ENCODE measurements at regions not wholly inside any gene's neighbourhood (a gene's known extent, or its start where the extent isn't known, plus 50 kb on each side); places are given as distances from the start of the nearest gene placed in this dataset.

- Histone ChIP-seq H3K27me3 (ENCODE audit: control insufficient read depth, insufficient read depth, low read length) (no peaks in the 10 kb centered on the region), H3K4me3 (ENCODE audit: low read depth, low read length) (no peak overlapping the region), H3K36me3 (ENCODE audit: control insufficient read depth, insufficient read depth, low read length) (no peaks in the 10 kb centered on the region)
- DNase-seq (ENCODE audit: low read depth): no peak
- TF ChIP-seq CTCF (IDR thresholded peaks at IDR 0.05; ENCODE audit: insufficient read depth, low read length, poor library complexity, severe bottlenecking): no peak
These were observed 256.9 kb upstream of the FAT3 start for GRCh38 chr11:91967691-91968045.

- Histone ChIP-seq H3K27me3 (ENCODE audit: control insufficient read depth, insufficient read depth, low read length) (no peaks in the 10 kb centered on the region), H3K36me3 (ENCODE audit: control insufficient read depth, insufficient read depth, low read length) (no peaks in the 10 kb centered on the region), H3K4me3 (ENCODE audit: low read depth, low read length) (no peak overlapping the region)
- TF ChIP-seq CTCF (IDR thresholded peaks at IDR 0.05; ENCODE audit: insufficient read depth, low read length, poor library complexity, severe bottlenecking): no peak
- DNase-seq (ENCODE audit: low read depth): no peak
These were observed 257.5 kb upstream of the FAT3 start for GRCh38 chr11:91967026-91967690.

- no peak for TF ChIP-seq CTCF (IDR thresholded peaks at IDR 0.05; ENCODE audit: insufficient read depth, low read length, poor library complexity, severe bottlenecking)
- no peaks in the 10 kb centered on the region for H3K36me3 ChIP-seq (ENCODE audit: control insufficient read depth, insufficient read depth, low read length)
- H3K4me3 ChIP-seq (ENCODE audit: low read depth, low read length): no peak overlapping the region
- H3K27me3 ChIP-seq (ENCODE audit: control insufficient read depth, insufficient read depth, low read length): no peaks in the 10 kb centered on the region
- no peak for DNase-seq (ENCODE audit: low read depth)
These were observed 258.2 kb upstream of the FAT3 start for GRCh38 chr11:91966368-91966767.

GRCh38 chr11:91960770-91961169 lies 263.8 kb upstream of the FAT3 start:
- Histone ChIP-seq H3K36me3 (ENCODE audit: control insufficient read depth, insufficient read depth, low read length) (no peaks in the 10 kb centered on the region), H3K27me3 (ENCODE audit: control insufficient read depth, insufficient read depth, low read length) (no peaks in the 10 kb centered on the region), H3K4me3 (ENCODE audit: low read depth, low read length) (no peak overlapping the region)
- no peak for DNase-seq (ENCODE audit: low read depth)
- TF ChIP-seq CTCF (IDR thresholded peaks at IDR 0.05; ENCODE audit: insufficient read depth, low read length, poor library complexity, severe bottlenecking): no peak

- Histone ChIP-seq H3K4me3 (ENCODE audit: low read depth, low read length) (no peak overlapping the region), H3K27me3 (ENCODE audit: control insufficient read depth, insufficient read depth, low read length) (no peaks in the 10 kb centered on the region), H3K36me3 (ENCODE audit: control insufficient read depth, insufficient read depth, low read length) (no peaks in the 10 kb centered on the region)
- DNase-seq (ENCODE audit: low read depth): no peak
- no peak for TF ChIP-seq CTCF (IDR thresholded peaks at IDR 0.05; ENCODE audit: insufficient read depth, low read length, poor library complexity, severe bottlenecking)
These were observed 265.2 kb upstream of the FAT3 start for GRCh38 chr11:91959411-91959810.

- Histone ChIP-seq H3K4me3 (ENCODE audit: low read depth, low read length) (no peak overlapping the region), H3K27me3 (ENCODE audit: control insufficient read depth, insufficient read depth, low read length) (no peaks in the 10 kb centered on the region), H3K36me3 (ENCODE audit: control insufficient read depth, insufficient read depth, low read length) (no peaks in the 10 kb centered on the region)
- DNase-seq (ENCODE audit: low read depth): no peak
- no peak for TF ChIP-seq CTCF (IDR thresholded peaks at IDR 0.05; ENCODE audit: insufficient read depth, low read length, poor library complexity, severe bottlenecking)
These were observed 267.9 kb upstream of the FAT3 start for GRCh38 chr11:91956711-91957110.

All from kidney epithelial cell (primary cell).